ENCODE measurements at regions not wholly inside any gene's neighbourhood (a gene's known extent, or its start where the extent isn't known, plus 50 kb on each side); places are given as distances from the start of the nearest gene placed in this dataset.

GRCh38 chr22:48343461-48343860 lies 1484.2 kb downstream of the BRD1 start:
- TF ChIP-seq OSR1 (CRISPR knock-in tag; IDR thresholded peaks at IDR 0.05) (no peak), ZNF565 (CRISPR knock-in tag; conservative IDR thresholded peaks at IDR 0.05; ENCODE audit: low read depth) (no peak), TCF4 (CRISPR knock-in tag; IDR thresholded peaks at IDR 0.05; ENCODE audit: borderline replicate concordance) (no peak), SNAI2 (CRISPR knock-in tag; IDR thresholded peaks at IDR 0.05) (no peak), ZFP3 (CRISPR knock-in tag; IDR thresholded peaks at IDR 0.05) (no peak), ARNTL (CRISPR knock-in tag; IDR thresholded peaks at IDR 0.05; ENCODE audit: borderline replicate concordance, low read depth) (no peak), ZNF70 (CRISPR knock-in tag; IDR thresholded peaks at IDR 0.05) (no peak), CSDC2 (CRISPR knock-in tag; IDR thresholded peaks at IDR 0.05) (no peak), GLIS3 (CRISPR knock-in tag; IDR thresholded peaks at IDR 0.05) (no peak), TOX (CRISPR knock-in tag; IDR thresholded peaks at IDR 0.05; ENCODE audit: borderline replicate concordance) (no peak)
- TF ChIP-seq, protein P1, sequence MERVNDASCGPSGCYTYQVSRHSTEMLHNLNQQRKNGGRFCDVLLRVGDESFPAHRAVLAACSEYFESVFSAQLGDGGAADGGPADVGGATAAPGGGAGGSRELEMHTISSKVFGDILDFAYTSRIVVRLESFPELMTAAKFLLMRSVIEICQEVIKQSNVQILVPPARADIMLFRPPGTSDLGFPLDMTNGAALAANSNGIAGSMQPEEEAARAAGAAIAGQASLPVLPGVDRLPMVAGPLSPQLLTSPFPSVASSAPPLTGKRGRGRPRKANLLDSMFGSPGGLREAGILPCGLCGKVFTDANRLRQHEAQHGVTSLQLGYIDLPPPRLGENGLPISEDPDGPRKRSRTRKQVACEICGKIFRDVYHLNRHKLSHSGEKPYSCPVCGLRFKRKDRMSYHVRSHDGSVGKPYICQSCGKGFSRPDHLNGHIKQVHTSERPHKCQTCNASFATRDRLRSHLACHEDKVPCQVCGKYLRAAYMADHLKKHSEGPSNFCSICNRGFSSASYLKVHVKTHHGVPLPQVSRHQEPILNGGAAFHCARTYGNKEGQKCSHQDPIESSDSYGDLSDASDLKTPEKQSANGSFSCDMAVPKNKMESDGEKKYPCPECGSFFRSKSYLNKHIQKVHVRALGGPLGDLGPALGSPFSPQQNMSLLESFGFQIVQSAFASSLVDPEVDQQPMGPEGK (CRISPR knock-in tag; IDR thresholded peaks at IDR 0.05; ENCODE audit: borderline replicate concordance), result no peak

All from SK-N-SH treated with all-trans-retinoic acid at 6 μM for 48 hours (cell line).